ENCODE measurements at regions not wholly inside any gene's neighbourhood (a gene's known extent, or its start where the extent isn't known, plus 50 kb on each side); places are given as distances from the start of the nearest gene placed in this dataset.
"Not testable (repeated sequence)": the region's sequence is repeated elsewhere in the genome, so short reads cannot be mapped to it uniquely, and the experiment has no call there.

DNA sequence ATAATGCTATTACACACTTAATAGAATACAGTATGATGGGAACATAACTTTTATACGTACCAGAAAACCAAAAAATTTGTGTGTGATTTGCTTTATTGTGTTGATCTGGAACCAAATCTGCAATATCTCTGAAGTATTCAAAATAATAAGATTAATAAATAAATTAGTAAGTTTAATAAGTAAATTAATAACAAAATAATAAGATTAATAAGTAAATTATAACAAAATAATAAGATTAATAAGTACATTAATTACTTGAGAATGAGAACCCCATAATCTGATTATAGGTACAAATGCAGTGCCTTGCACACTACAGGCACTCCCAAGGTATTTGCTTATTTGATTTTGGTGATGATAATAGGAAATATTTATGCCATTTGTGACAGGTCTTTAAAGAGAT lies 267.4 kb downstream of the ZNF326 start:
- no peak for TF ChIP-seq CTCF (IDR thresholded peaks at IDR 0.05; ENCODE audit: borderline replicate concordance, control extremely low read depth, extremely low read depth, insufficient read depth, missing control alignments)
- in situ Hi-C loops (cut with MboI; ENCODE audit: low sequenced_read_pairs, unreplicated experiment), result no loop called here
- no peak for DNase-seq (ENCODE audit: low spot score)

GRCh38 chr1:90246069-90246468 lies 251.2 kb downstream of the ZNF326 start:
- in situ Hi-C loops (cut with MboI; ENCODE audit: low sequenced_read_pairs, unreplicated experiment), result no loop called here
- DNase-seq (ENCODE audit: low spot score), result no peak
- no peak for TF ChIP-seq CTCF (IDR thresholded peaks at IDR 0.05; ENCODE audit: borderline replicate concordance, control extremely low read depth, extremely low read depth, insufficient read depth, missing control alignments)

- in situ Hi-C loops (cut with MboI; ENCODE audit: low sequenced_read_pairs, unreplicated experiment), result no loop called here
- DNase-seq (ENCODE audit: low spot score), result no peak
- no peak for TF ChIP-seq CTCF (IDR thresholded peaks at IDR 0.05; ENCODE audit: borderline replicate concordance, control extremely low read depth, extremely low read depth, insufficient read depth, missing control alignments)
These were observed 241.6 kb downstream of the ZNF326 start for GRCh38 chr1:90236493-90236892.

- DNase-seq (ENCODE audit: low spot score), result no peak
- no peak for TF ChIP-seq CTCF (IDR thresholded peaks at IDR 0.05; ENCODE audit: borderline replicate concordance, control extremely low read depth, extremely low read depth, insufficient read depth, missing control alignments)
- in situ Hi-C loops (cut with MboI; ENCODE audit: low sequenced_read_pairs, unreplicated experiment), result no loop called here
These were observed 228.5 kb downstream of the ZNF326 start for GRCh38 chr1:90223401-90223800.

DNA sequence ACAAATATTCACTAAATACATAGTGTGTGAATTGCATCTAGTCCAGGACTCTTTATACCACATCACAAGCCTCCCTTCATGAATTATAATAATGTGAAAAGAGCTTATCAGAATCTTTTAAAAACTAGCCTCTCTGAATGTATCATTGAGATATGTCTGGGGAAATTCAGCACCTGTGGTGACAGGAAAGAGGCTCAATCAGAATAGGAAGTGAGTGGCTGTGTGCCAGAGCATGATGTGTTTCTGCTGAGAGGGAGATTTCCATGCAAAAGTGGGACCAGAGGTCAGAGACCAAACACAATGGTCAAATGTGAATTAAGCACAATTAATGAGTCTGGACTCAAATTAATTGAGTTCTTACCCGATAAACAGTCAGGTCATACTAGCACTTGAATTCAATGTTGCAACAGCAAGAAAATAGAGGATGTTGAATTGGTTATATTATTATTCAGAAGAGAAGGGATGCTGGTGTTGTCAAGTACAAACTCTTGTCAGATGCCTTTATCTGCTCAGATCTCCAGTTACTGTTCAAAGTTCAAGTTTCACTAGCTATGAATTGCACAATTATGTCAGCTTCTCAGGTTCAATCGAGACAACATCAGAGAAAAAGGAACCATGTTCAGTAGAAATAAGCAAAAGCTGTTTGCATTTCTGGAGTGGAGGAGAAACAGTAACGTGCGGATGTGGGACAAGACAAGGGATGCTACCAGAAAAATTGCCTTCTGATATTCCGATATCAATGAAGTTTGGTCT lies 226.2 kb downstream of the ZNF326 start:
- DNase-seq (ENCODE audit: low spot score), result no peak
- in situ Hi-C loops (cut with MboI; ENCODE audit: low sequenced_read_pairs, unreplicated experiment), result no loop called here
- TF ChIP-seq CTCF (IDR thresholded peaks at IDR 0.05; ENCODE audit: borderline replicate concordance, control extremely low read depth, extremely low read depth, insufficient read depth, missing control alignments), result no peak

GRCh38 chr1:90220496-90220895 lies 225.6 kb downstream of the ZNF326 start:
- TF ChIP-seq CTCF (IDR thresholded peaks at IDR 0.05; ENCODE audit: borderline replicate concordance, control extremely low read depth, extremely low read depth, insufficient read depth, missing control alignments), result no peak
- in situ Hi-C loops (cut with MboI; ENCODE audit: low sequenced_read_pairs, unreplicated experiment), result no loop called here
- no peak for DNase-seq (ENCODE audit: low spot score)

GRCh38 chr1:90219166-90219871 lies 224.4 kb downstream of the ZNF326 start:
- not testable (repeated sequence) for DNase-seq (ENCODE audit: low spot score)

More at GRCh38 chr1:90219166-90219871, 224.4 kb downstream of the ZNF326 start:
- in situ Hi-C loops (cut with MboI; ENCODE audit: low sequenced_read_pairs, unreplicated experiment), result not testable (repeated sequence)

Data from GM13976 (cell line).